Caco-2 (cell line): ENCODE measurements at regions not wholly inside any gene's neighbourhood (a gene's known extent, or its start where the extent isn't known, plus 50 kb on each side); places are given as distances from the start of the nearest gene placed in this dataset.

Experiments used
- BruUV-seq: library from RNA; stranded (reverse); fragments of 400-500 nt; replicated peaks from 2 replicates; lab custom pipeline; 2021; lab: Mats Ljungman, UMichigan
- CTCF ChIA-PET: fragments of 300-600 bp; sonication (Branson Sonifier 250); formaldehyde crosslinking; loops from one replicate; lab custom pipeline; 2022; ENCODE audit warnings: antibody characterized with exemption; lab: Charles Lee
- POLR2A ChIA-PET: fragments of 300-600 bp; sonication (Branson Sonifier 250); formaldehyde crosslinking; loops from one replicate; lab custom pipeline; 2022; ENCODE audit warnings: antibody characterized with exemption; lab: Charles Lee
- DNase-seq, 2 experiments: peaks; one replicate each; pipeline versions ENCODE4 v3.0.0 to v3.0.0-alpha.2; 2020 to 2022
- H3K27me3 ChIP-seq: replicated peaks from 2 replicates; pipeline ENCODE4 v1.6.0; 2011; ENCODE audit warnings: low read length; ENCODE audit not compliant: control insufficient read depth, insufficient read depth
- H3K36me3 ChIP-seq: 2 replicates; pipeline ENCODE4 v1.5.1; 2011; ENCODE audit warnings: low read length; ENCODE audit not compliant: control insufficient read depth, insufficient read depth
- H3K4me1 ChIP-seq: fragments of 250-450 bp; sonication (Bioruptor Pico); 2 replicates; pipeline ENCODE4 v1.5.1; 2020; ENCODE audit warnings: mild to moderate bottlenecking
- H3K4me3 ChIP-seq: 2 replicates; pipeline ENCODE4 v1.5.1; 2011; ENCODE audit warnings: low read depth, mild to moderate bottlenecking, control low read depth, low read length
- H3K9me3 ChIP-seq: fragments of 250-450 bp; sonication (Bioruptor Pico); 2 replicates; pipeline ENCODE4 v1.5.1; 2020; ENCODE audit warnings: mild to moderate bottlenecking, moderate library complexity
- H3K27ac Mint-ChIP-seq: one replicate; pipeline ENCODE4 v1.8.0; 2022; ENCODE audit warnings: mixed read lengths; ENCODE audit not compliant: unreplicated experiment
- H3K27me3 Mint-ChIP-seq: one replicate; pipeline ENCODE4 v1.8.0; 2022; ENCODE audit warnings: mixed read lengths; ENCODE audit not compliant: insufficient read depth, unreplicated experiment
- H3K36me3 Mint-ChIP-seq: one replicate; pipeline ENCODE4 v1.8.0; 2022; ENCODE audit warnings: mild to moderate bottlenecking, mixed read lengths; ENCODE audit not compliant: insufficient read depth, unreplicated experiment
- H3K4me1 Mint-ChIP-seq: one replicate; pipeline ENCODE4 v1.8.0; 2022; ENCODE audit warnings: low read depth, mixed read lengths; ENCODE audit not compliant: unreplicated experiment
- H3K4me3 Mint-ChIP-seq: one replicate; pipeline ENCODE4 v1.8.0; 2022; ENCODE audit warnings: mild to moderate bottlenecking, moderate library complexity, mixed read lengths; ENCODE audit not compliant: unreplicated experiment
- H3K9me3 Mint-ChIP-seq: one replicate; pipeline ENCODE4 v1.8.0; 2022; ENCODE audit warnings: mixed read lengths; ENCODE audit not compliant: unreplicated experiment
- intact Hi-C: fragments of 100-400 bp; cut with micrococcal nuclease; formaldehyde crosslinking; loops from one replicate; pipeline ENCODE4 v1.10.0; 2022; ENCODE audit not compliant: unreplicated experiment
- TF ChIP-seq, protein P1 (sequence below), 2 experiments: fragments of 200-600 bp in 1 of 2; IDR thresholded peaks; 1 replicate in 1 of 2; 2 replicates in 1 of 2; pipeline versions ENCODE4 v1.5.1 to v1.8.0; 2011 to 2022; ENCODE audit warnings: antibody characterized with exemption in 1 of 2, control low read depth in 1 of 2, inconsistent platforms in 1 of 2, low read depth in 1 of 2, low read length in 1 of 2, mild to moderate bottlenecking in 1 of 2, moderate library complexity in 1 of 2; ENCODE audit not compliant: insufficient read depth in 1 of 2, severe bottlenecking in 1 of 2, unreplicated experiment in 1 of 2

DNA sequence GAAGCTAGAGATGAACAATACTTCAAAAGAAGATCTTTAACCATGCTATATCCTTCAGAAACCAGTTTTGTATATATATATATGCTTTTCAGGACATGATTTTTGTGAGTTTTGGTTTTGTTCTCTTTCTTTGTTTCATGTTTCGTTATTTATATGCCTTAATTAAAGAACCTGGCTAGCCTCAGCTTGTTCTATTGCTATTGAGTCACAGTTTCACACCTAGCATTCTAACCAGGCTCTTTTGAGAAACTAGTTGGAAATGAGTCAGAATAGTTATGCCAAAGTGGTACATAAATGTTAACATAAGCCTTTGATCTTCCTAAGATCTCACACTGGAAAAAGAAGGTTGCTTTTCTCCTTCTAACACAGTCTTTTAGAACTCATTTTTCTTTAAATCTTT lies 1925.2 kb downstream of the OLFM4 start:
- ChIA-PET CTCF (no interaction called here), POLR2A (no interaction called here)
- H3K4me3 ChIP-seq: no peak overlapping the region
- H3K9me3 ChIP-seq: no peaks in the 10 kb centered on the region
- TF ChIP-seq, protein P1, sequence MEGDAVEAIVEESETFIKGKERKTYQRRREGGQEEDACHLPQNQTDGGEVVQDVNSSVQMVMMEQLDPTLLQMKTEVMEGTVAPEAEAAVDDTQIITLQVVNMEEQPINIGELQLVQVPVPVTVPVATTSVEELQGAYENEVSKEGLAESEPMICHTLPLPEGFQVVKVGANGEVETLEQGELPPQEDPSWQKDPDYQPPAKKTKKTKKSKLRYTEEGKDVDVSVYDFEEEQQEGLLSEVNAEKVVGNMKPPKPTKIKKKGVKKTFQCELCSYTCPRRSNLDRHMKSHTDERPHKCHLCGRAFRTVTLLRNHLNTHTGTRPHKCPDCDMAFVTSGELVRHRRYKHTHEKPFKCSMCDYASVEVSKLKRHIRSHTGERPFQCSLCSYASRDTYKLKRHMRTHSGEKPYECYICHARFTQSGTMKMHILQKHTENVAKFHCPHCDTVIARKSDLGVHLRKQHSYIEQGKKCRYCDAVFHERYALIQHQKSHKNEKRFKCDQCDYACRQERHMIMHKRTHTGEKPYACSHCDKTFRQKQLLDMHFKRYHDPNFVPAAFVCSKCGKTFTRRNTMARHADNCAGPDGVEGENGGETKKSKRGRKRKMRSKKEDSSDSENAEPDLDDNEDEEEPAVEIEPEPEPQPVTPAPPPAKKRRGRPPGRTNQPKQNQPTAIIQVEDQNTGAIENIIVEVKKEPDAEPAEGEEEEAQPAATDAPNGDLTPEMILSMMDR (IDR thresholded peaks at IDR 0.05; ENCODE audit: insufficient read depth in 1 of 2, low read depth in 1 of 2, low read length in 1 of 2, severe bottlenecking in 1 of 2, unreplicated experiment in 1 of 2): no peak
- no peaks in the 10 kb centered on the region for H3K9me3 Mint-ChIP-seq
- no peaks in the 10 kb centered on the region for H3K27me3 ChIP-seq
- no peak overlapping the region for H3K4me3 Mint-ChIP-seq
- no peaks in the 10 kb centered on the region for H3K4me1 Mint-ChIP-seq
- H3K36me3 ChIP-seq: no peaks in the 10 kb centered on the region
- H3K4me1 ChIP-seq: no peaks in the 10 kb centered on the region
- H3K27me3 Mint-ChIP-seq: no peaks in the 10 kb centered on the region
- no peak for DNase-seq
- H3K27ac Mint-ChIP-seq: no peak overlapping the region
- H3K36me3 Mint-ChIP-seq: no peaks in the 10 kb centered on the region
- intact Hi-C loops: loop anchor here (10.0 kb wide), 1 partner anchor 291 kb away; no protein-coding TSS in a partner anchor
- no TSS peak for BruUV-seq

DNA sequence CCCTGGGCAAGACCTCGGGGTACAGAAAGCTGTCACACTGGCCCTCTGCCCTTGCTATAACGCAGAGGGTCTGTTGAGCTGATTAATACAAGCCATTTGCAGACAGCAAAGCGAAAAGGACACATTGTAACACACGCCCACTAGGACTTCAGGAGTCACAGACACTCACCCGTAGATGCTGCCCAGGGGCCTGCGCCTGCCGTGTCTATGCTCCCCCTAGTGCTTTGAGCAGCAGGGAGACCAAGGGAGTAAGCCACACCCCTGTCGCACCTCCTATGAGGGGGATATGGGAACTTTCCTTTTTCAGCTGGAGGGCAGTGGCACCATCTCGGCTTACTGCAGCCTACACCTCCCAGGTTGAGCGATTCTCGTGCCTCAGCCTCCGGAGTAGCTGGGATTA lies 1930.2 kb downstream of the OLFM4 start:
- Histone ChIP-seq H3K9me3 (peaks cover 6% of the 10 kb centered on the region; the same call in 1 of the 2 replicates), H3K4me1 (no peaks in the 10 kb centered on the region), H3K4me3 (no peak overlapping the region), H3K36me3 (no peaks in the 10 kb centered on the region), H3K27me3 (no peaks in the 10 kb centered on the region)
- H3K4me1 Mint-ChIP-seq: no peaks in the 10 kb centered on the region
- no peak overlapping the region for H3K4me3 Mint-ChIP-seq
- ChIA-PET POLR2A (no interaction called here), CTCF (interaction anchor here (0.6 kb wide), 1 partner anchor 22 kb away, joined by 3 read pairs; no protein-coding TSS in a partner anchor)
- TF ChIP-seq, protein P1 (IDR thresholded peaks at IDR 0.05; ENCODE audit: insufficient read depth in 1 of 2, low read depth in 1 of 2, low read length in 1 of 2, severe bottlenecking in 1 of 2, unreplicated experiment in 1 of 2): no peak
- no peaks in the 10 kb centered on the region for H3K36me3 Mint-ChIP-seq
- H3K27me3 Mint-ChIP-seq: no peaks in the 10 kb centered on the region
- no peak for DNase-seq
- intact Hi-C loops: loop anchor here (10.0 kb wide), 1 partner anchor 286 kb away; no protein-coding TSS in a partner anchor
- no peak overlapping the region for H3K27ac Mint-ChIP-seq
- H3K9me3 Mint-ChIP-seq: peaks cover 10% of the 10 kb centered on the region
- BruUV-seq: no TSS peak

DNA sequence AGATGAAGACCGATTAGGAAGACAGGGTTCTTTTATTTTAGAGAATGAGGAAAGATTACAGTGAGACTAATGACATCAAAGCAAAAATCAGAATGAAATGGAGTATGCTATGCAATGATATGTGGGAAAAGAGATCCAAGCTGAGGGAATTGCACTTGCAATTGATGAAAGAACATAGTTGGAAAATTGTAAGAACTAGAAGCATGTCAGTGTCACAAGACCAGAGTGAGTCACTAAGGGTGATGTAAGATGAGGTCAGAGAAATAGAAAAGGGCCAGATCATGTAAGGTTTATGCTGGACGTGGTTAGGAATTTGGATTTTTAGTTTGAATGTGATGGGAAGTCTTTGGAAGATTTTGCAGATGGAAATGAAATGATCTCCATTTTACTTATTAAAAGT lies 1937.3 kb downstream of the OLFM4 start:
- Mint-ChIP-seq H3K27me3 (no peaks in the 10 kb centered on the region), H3K9me3 (peaks cover 14% of the 10 kb centered on the region), H3K27ac (no peak overlapping the region), H3K4me3 (no peak overlapping the region), H3K36me3 (no peaks in the 10 kb centered on the region), H3K4me1 (no peaks in the 10 kb centered on the region)
- no peaks in the 10 kb centered on the region for H3K27me3 ChIP-seq
- ChIA-PET POLR2A (no interaction called here), CTCF (no interaction called here)
- H3K36me3 ChIP-seq: no peaks in the 10 kb centered on the region
- TF ChIP-seq, protein P1 (IDR thresholded peaks at IDR 0.05; ENCODE audit: insufficient read depth in 1 of 2, low read depth in 1 of 2, low read length in 1 of 2, severe bottlenecking in 1 of 2, unreplicated experiment in 1 of 2): no peak
- no peak for DNase-seq
- no peak overlapping the region for H3K4me3 ChIP-seq
- no peaks in the 10 kb centered on the region; the same call in 1 of the 2 replicates for H3K9me3 ChIP-seq
- no TSS peak for BruUV-seq
- intact Hi-C loops: no loop called here
- no peaks in the 10 kb centered on the region for H3K4me1 ChIP-seq
